ENCODE measurements at regions not wholly inside any gene's neighbourhood (a gene's known extent, or its start where the extent isn't known, plus 50 kb on each side); places are given as distances from the start of the nearest gene placed in this dataset.

DNA sequence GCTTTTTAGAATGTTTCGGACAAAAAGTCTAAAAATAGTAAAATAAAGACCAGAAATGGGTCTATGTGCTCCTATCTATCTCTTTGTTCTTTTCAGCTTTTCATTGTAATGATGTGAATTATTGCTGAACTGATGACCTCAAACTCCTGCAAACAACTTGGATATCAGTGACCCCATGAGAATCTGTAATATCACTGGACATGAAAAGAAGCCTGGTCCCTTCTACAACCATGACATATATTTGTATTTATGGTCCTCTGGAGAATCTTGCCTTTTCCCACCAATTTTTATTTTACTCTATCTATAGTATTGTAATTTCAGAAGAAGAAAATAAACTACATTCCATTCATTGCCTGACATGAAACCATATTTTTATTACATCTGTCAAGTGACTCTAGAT is 740.7 kb upstream of the CA10 start:
- no peaks in the 10 kb centered on the region for H3K79me2 ChIP-seq (ENCODE audit: insufficient read depth, low read length)
- Mint-ChIP-seq H3K27me3 (ENCODE audit: low read depth, unreplicated experiment) (no peaks in the 10 kb centered on the region), H3K36me3 (ENCODE audit: low read depth, unreplicated experiment) (no peaks in the 10 kb centered on the region), H3K27ac (ENCODE audit: unreplicated experiment) (no peak overlapping the region), H3K4me1 (ENCODE audit: low read depth, unreplicated experiment) (no peaks in the 10 kb centered on the region), H3K9me3 (ENCODE audit: unreplicated experiment) (no peaks in the 10 kb centered on the region), H3K4me3 (ENCODE audit: unreplicated experiment) (no peak overlapping the region)
- H2AFZ ChIP-seq (ENCODE audit: low read depth, low read length), result no peak overlapping the region
- no peaks in the 10 kb centered on the region for H3K4me1 ChIP-seq (ENCODE audit: insufficient read depth, low read length)
- no peaks in the 10 kb centered on the region for H4K20me1 ChIP-seq (ENCODE audit: insufficient read depth, low read length)
- no peak for DNase-seq (ENCODE audit: low read depth)
- H3K9ac ChIP-seq (ENCODE audit: low read length), result no peak overlapping the region
- TF ChIP-seq, protein P1, sequence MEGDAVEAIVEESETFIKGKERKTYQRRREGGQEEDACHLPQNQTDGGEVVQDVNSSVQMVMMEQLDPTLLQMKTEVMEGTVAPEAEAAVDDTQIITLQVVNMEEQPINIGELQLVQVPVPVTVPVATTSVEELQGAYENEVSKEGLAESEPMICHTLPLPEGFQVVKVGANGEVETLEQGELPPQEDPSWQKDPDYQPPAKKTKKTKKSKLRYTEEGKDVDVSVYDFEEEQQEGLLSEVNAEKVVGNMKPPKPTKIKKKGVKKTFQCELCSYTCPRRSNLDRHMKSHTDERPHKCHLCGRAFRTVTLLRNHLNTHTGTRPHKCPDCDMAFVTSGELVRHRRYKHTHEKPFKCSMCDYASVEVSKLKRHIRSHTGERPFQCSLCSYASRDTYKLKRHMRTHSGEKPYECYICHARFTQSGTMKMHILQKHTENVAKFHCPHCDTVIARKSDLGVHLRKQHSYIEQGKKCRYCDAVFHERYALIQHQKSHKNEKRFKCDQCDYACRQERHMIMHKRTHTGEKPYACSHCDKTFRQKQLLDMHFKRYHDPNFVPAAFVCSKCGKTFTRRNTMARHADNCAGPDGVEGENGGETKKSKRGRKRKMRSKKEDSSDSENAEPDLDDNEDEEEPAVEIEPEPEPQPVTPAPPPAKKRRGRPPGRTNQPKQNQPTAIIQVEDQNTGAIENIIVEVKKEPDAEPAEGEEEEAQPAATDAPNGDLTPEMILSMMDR (IDR thresholded peaks at IDR 0.05; ENCODE audit: insufficient read depth, low read depth, low read length), result no peak
- no peak for TF ChIP-seq EZH2 (IDR thresholded peaks at IDR 0.05; ENCODE audit: insufficient read depth, low read length)
- no peak overlapping the region for H3K27ac ChIP-seq (ENCODE audit: low read depth, low read length)
- no peak for FAIRE-seq
- no peaks in the 10 kb centered on the region for H3K27me3 ChIP-seq (ENCODE audit: insufficient read depth, low read length)
- no peak overlapping the region for H3K4me2 ChIP-seq (ENCODE audit: low read length)
- H3K9me3 ChIP-seq (ENCODE audit: insufficient read depth, low read depth, low read length), result no peaks in the 10 kb centered on the region
- no peaks in the 10 kb centered on the region for H3K36me3 ChIP-seq (ENCODE audit: insufficient read depth, low read length)
- H3K4me3 ChIP-seq (ENCODE audit: insufficient read depth, low read depth, low read length), result no peak overlapping the region

DNA sequence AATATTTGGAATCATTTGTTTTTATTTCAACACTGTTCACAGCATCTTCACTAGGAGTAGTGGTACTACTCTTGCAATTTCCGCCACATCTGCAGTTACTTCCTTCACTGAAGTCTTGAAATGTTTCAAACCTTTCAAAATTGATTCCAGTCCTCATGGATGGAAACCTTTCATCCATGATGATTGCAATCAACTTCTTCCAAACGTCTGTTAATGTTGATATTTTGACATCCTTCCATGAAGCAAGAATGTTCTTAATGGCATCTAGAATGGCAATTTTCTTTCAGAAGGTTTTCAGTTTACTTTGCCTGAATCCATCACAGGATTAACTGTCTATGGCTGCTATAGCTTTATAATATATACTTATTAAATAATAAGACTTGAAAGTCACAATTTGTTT is 736.8 kb upstream of the CA10 start:
- H3K79me2 ChIP-seq (ENCODE audit: insufficient read depth, low read length), result no peaks in the 10 kb centered on the region
- no peak overlapping the region for H3K4me3 Mint-ChIP-seq (ENCODE audit: unreplicated experiment)
- no peaks in the 10 kb centered on the region for H3K4me1 ChIP-seq (ENCODE audit: insufficient read depth, low read length)
- DNase-seq (ENCODE audit: low read depth) (no peak), FAIRE-seq (no peak)
- no peak overlapping the region for H3K27ac ChIP-seq (ENCODE audit: low read depth, low read length)
- H4K20me1 ChIP-seq (ENCODE audit: insufficient read depth, low read length), result no peaks in the 10 kb centered on the region
- no peak overlapping the region for H3K9ac ChIP-seq (ENCODE audit: low read length)
- no peaks in the 10 kb centered on the region for H3K36me3 Mint-ChIP-seq (ENCODE audit: low read depth, unreplicated experiment)
- H3K27ac Mint-ChIP-seq (ENCODE audit: unreplicated experiment), result no peak overlapping the region
- H3K9me3 ChIP-seq (ENCODE audit: insufficient read depth, low read depth, low read length), result no peaks in the 10 kb centered on the region
- H3K27me3 Mint-ChIP-seq (ENCODE audit: low read depth, unreplicated experiment), result no peaks in the 10 kb centered on the region
- H3K9me3 Mint-ChIP-seq (ENCODE audit: unreplicated experiment), result no peaks in the 10 kb centered on the region
- H3K4me2 ChIP-seq (ENCODE audit: low read length), result no peak overlapping the region
- TF ChIP-seq EZH2 (IDR thresholded peaks at IDR 0.05; ENCODE audit: insufficient read depth, low read length), result no peak
- TF ChIP-seq, protein P1 (IDR thresholded peaks at IDR 0.05; ENCODE audit: insufficient read depth, low read depth, low read length), result no peak
- no peaks in the 10 kb centered on the region for H3K4me1 Mint-ChIP-seq (ENCODE audit: low read depth, unreplicated experiment)
- no peak overlapping the region for H3K4me3 ChIP-seq (ENCODE audit: insufficient read depth, low read depth, low read length)
- no peaks in the 10 kb centered on the region for H3K36me3 ChIP-seq (ENCODE audit: insufficient read depth, low read length)
- H3K27me3 ChIP-seq (ENCODE audit: insufficient read depth, low read length), result no peaks in the 10 kb centered on the region
- H2AFZ ChIP-seq (ENCODE audit: low read depth, low read length), result no peak overlapping the region

GRCh38 chr17:52892334-52892733 is 733.8 kb upstream of the CA10 start:
- H4K20me1 ChIP-seq (ENCODE audit: insufficient read depth, low read length), result no peaks in the 10 kb centered on the region
- Mint-ChIP-seq H3K4me3 (ENCODE audit: unreplicated experiment) (no peak overlapping the region), H3K9me3 (ENCODE audit: unreplicated experiment) (no peaks in the 10 kb centered on the region), H3K4me1 (ENCODE audit: low read depth, unreplicated experiment) (no peaks in the 10 kb centered on the region), H3K27ac (ENCODE audit: unreplicated experiment) (no peak overlapping the region), H3K27me3 (ENCODE audit: low read depth, unreplicated experiment) (no peaks in the 10 kb centered on the region), H3K36me3 (ENCODE audit: low read depth, unreplicated experiment) (no peaks in the 10 kb centered on the region)
- H3K9me3 ChIP-seq (ENCODE audit: insufficient read depth, low read depth, low read length), result peaks cover 2% of the 10 kb centered on the region
- no peak overlapping the region for H3K4me3 ChIP-seq (ENCODE audit: insufficient read depth, low read depth, low read length)
- no peak overlapping the region for H3K4me2 ChIP-seq (ENCODE audit: low read length)
- no peaks in the 10 kb centered on the region for H3K4me1 ChIP-seq (ENCODE audit: insufficient read depth, low read length)
- H3K9ac ChIP-seq (ENCODE audit: low read length), result no peak overlapping the region
- TF ChIP-seq, protein P1 (IDR thresholded peaks at IDR 0.05; ENCODE audit: insufficient read depth, low read depth, low read length), result no peak
- no peak for TF ChIP-seq EZH2 (IDR thresholded peaks at IDR 0.05; ENCODE audit: insufficient read depth, low read length)
- DNase-seq (ENCODE audit: low read depth) (no peak), FAIRE-seq (no peak)
- H3K79me2 ChIP-seq (ENCODE audit: insufficient read depth, low read length), result no peaks in the 10 kb centered on the region
- no peak overlapping the region for H2AFZ ChIP-seq (ENCODE audit: low read depth, low read length)
- no peak overlapping the region for H3K27ac ChIP-seq (ENCODE audit: low read depth, low read length)
- no peaks in the 10 kb centered on the region for H3K27me3 ChIP-seq (ENCODE audit: insufficient read depth, low read length)
- no peaks in the 10 kb centered on the region for H3K36me3 ChIP-seq (ENCODE audit: insufficient read depth, low read length)

All from astrocyte (in vitro differentiated cells and primary cell).